ENCODE measurements at regions not wholly inside any gene's neighbourhood (a gene's known extent, or its start where the extent isn't known, plus 50 kb on each side); places are given as distances from the start of the nearest gene placed in this dataset.

GRCh38 chr11:103648670-103649400 is 387.6 kb upstream of the DDI1 start:
- intact Hi-C loops (cut with micrococcal nuclease) (no loop called here), dilution Hi-C loops (cut with MboI; ENCODE audit: extremely low pct_ligation_motif_present, low sequenced_read_pairs) (no loop called here)
- no peak overlapping the region for H3K4me3 ChIP-seq (replicated peaks in 1 of 3; ENCODE audit: insufficient read depth in 1 of 3, low read depth in 1 of 3, low read length in 3 of 3)
- no peak overlapping the region for H3K9ac ChIP-seq (replicated peaks; ENCODE audit: extremely low read depth, insufficient read depth, low read length)
- FAIRE-seq (no peak), DNase-seq (ENCODE audit: low read depth, low spot score) (no peak)
- H3K79me2 ChIP-seq (ENCODE audit: control insufficient read depth, insufficient read depth, low read length), result no peaks in the 10 kb centered on the region
- no peaks in the 10 kb centered on the region for H3K4me1 ChIP-seq (ENCODE audit: control insufficient read depth, extremely low read depth, insufficient read depth, low read length)
- no peak overlapping the region for H3K27ac ChIP-seq (ENCODE audit: insufficient read depth, low read depth, low read length)
- POLR2A ChIA-PET, result no interaction called here
- H4K20me1 ChIP-seq (replicated peaks; ENCODE audit: control insufficient read depth, extremely low read depth, insufficient read depth, low read length), result no peaks in the 10 kb centered on the region
- CTCF ChIA-PET, result interaction anchor here (1.0 to 1.3 kb wide), 3 partner anchors 23 to 48 kb away, joined by 3 to 4 read pairs (median 4); no protein-coding TSS in a partner anchor
- TF ChIP-seq JUN (IDR thresholded peaks at IDR 0.05; ENCODE audit: borderline replicate concordance, insufficient read depth, insufficient read length, low read depth) (no peak), EZH2 (IDR thresholded peaks at IDR 0.05; ENCODE audit: borderline replicate concordance, low read depth, low read length, severe bottlenecking) (no peak), FOS (IDR thresholded peaks at IDR 0.05; ENCODE audit: borderline replicate concordance, insufficient read depth, low read length) (no peak), GATA2 (IDR thresholded peaks at IDR 0.05; ENCODE audit: insufficient read depth, insufficient read length, low read depth, low read length) (no peak)
- H2AFZ ChIP-seq (ENCODE audit: low read depth, low read length), result no peak overlapping the region
- no peaks in the 10 kb centered on the region for H3K36me3 ChIP-seq (ENCODE audit: control insufficient read depth in 2 of 2, extremely low read depth in 1 of 2, insufficient read depth in 2 of 2, low read length in 2 of 2)
- H3K9me3 ChIP-seq (replicated peaks; ENCODE audit: control insufficient read depth, insufficient read depth, low read length), result no peaks in the 10 kb centered on the region
- no peaks in the 10 kb centered on the region for H3K9me1 ChIP-seq (replicated peaks; ENCODE audit: control insufficient read depth, extremely low read depth, insufficient read depth, low read length)
- H3K27me3 ChIP-seq (ENCODE audit: control insufficient read depth in 2 of 2, insufficient read depth in 2 of 2, low read length in 2 of 2), result no peaks in the 10 kb centered on the region
- no TSS peak for BruUV-seq (replicated peaks)
- H3K4me2 ChIP-seq (ENCODE audit: insufficient read depth, low read length), result no peak overlapping the region

DNA sequence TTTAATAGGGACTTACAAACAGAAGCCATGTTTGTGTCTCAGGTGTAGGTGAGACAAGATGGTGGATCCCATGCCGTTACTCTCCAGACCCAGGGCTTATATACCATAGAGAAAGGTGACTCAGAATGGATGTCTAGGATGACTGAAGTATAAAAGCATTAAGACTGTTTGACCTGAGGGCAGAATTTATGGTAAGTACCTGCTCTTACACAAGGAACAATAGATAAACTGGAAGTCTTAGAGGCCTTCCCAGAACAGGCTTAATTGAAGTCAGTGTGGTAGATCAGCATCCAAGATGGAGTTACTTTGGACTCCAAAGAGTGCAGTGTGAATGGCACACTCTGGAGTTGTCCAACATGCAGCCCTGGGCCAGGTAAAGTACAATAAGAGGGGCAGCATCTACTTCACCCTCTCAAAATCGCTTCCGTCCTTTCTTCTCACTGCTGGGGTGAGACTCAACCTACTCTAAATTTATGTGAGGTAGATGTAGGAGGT is 387.0 kb upstream of the DDI1 start:
- intact Hi-C loops (cut with micrococcal nuclease) (no loop called here), dilution Hi-C loops (cut with MboI; ENCODE audit: extremely low pct_ligation_motif_present, low sequenced_read_pairs) (no loop called here)
- H3K9me3 ChIP-seq (replicated peaks; ENCODE audit: control insufficient read depth, insufficient read depth, low read length), result no peaks in the 10 kb centered on the region
- CTCF ChIA-PET, result no interaction called here
- no peak overlapping the region for H3K4me2 ChIP-seq (ENCODE audit: insufficient read depth, low read length)
- DNase-seq (ENCODE audit: low read depth, low spot score), result no peak
- H3K9ac ChIP-seq (replicated peaks; ENCODE audit: extremely low read depth, insufficient read depth, low read length), result no peak overlapping the region
- no peak overlapping the region for H3K27ac ChIP-seq (ENCODE audit: insufficient read depth, low read depth, low read length)
- no peak overlapping the region for H2AFZ ChIP-seq (ENCODE audit: low read depth, low read length)
- POLR2A ChIA-PET, result no interaction called here
- no TSS peak for BruUV-seq (replicated peaks)
- H3K9me1 ChIP-seq (replicated peaks; ENCODE audit: control insufficient read depth, extremely low read depth, insufficient read depth, low read length), result no peaks in the 10 kb centered on the region
- FAIRE-seq, result no peak
- no peak overlapping the region for H3K4me3 ChIP-seq (replicated peaks in 1 of 3; ENCODE audit: insufficient read depth in 1 of 3, low read depth in 1 of 3, low read length in 3 of 3)
- no peak for TF ChIP-seq CTCF (IDR thresholded peaks at IDR 0.05; ENCODE audit: extremely low read depth in 1 of 2, insufficient read depth in 1 of 2, low read depth in 1 of 2, low read length in 2 of 2)
- TF ChIP-seq POLR2AphosphoS5 (IDR thresholded peaks at IDR 0.05; ENCODE audit: insufficient read depth, low read depth, low read length), result no peak
- no peak for TF ChIP-seq POLR2A (IDR thresholded peaks at IDR 0.05; ENCODE audit: low read depth, low read length)
- TF ChIP-seq FOS (IDR thresholded peaks at IDR 0.05; ENCODE audit: borderline replicate concordance, insufficient read depth, low read length), result no peak
- TF ChIP-seq MYC (IDR thresholded peaks at IDR 0.05; ENCODE audit: low read depth, low read length), result no peak
- no peak for TF ChIP-seq EZH2 (IDR thresholded peaks at IDR 0.05; ENCODE audit: borderline replicate concordance, low read depth, low read length, severe bottlenecking)
- TF ChIP-seq, protein P1, sequence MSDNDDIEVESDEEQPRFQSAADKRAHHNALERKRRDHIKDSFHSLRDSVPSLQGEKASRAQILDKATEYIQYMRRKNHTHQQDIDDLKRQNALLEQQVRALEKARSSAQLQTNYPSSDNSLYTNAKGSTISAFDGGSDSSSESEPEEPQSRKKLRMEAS (IDR thresholded peaks at IDR 0.05; ENCODE audit: insufficient read depth, insufficient read length), result no peak
- TF ChIP-seq GATA2 (IDR thresholded peaks at IDR 0.05; ENCODE audit: insufficient read depth, insufficient read length, low read depth, low read length), result no peak
- no peak for TF ChIP-seq JUN (IDR thresholded peaks at IDR 0.05; ENCODE audit: borderline replicate concordance, insufficient read depth, insufficient read length, low read depth)
- no peaks in the 10 kb centered on the region for H4K20me1 ChIP-seq (replicated peaks; ENCODE audit: control insufficient read depth, extremely low read depth, insufficient read depth, low read length)
- no peaks in the 10 kb centered on the region for H3K4me1 ChIP-seq (ENCODE audit: control insufficient read depth, extremely low read depth, insufficient read depth, low read length)
- no peaks in the 10 kb centered on the region for H3K79me2 ChIP-seq (ENCODE audit: control insufficient read depth, insufficient read depth, low read length)
- H3K36me3 ChIP-seq (ENCODE audit: control insufficient read depth in 2 of 2, extremely low read depth in 1 of 2, insufficient read depth in 2 of 2, low read length in 2 of 2), result no peaks in the 10 kb centered on the region
- H3K27me3 ChIP-seq (ENCODE audit: control insufficient read depth in 2 of 2, insufficient read depth in 2 of 2, low read length in 2 of 2), result no peaks in the 10 kb centered on the region
